DOHH2 (cell line): ENCODE measurements at regions not wholly inside any gene's neighbourhood (a gene's known extent, or its start where the extent isn't known, plus 50 kb on each side); places are given as distances from the start of the nearest gene placed in this dataset.

Experiments used
- H3F3A ChIP-seq: fragments of 200-600 bp; sonication (generic), shearing (Covaris generic); 2 replicates; pipeline ENCODE4 v1.6.0; 2016; ENCODE audit warnings: antibody characterized with exemption, mild to moderate bottlenecking; ENCODE audit not compliant: control insufficient read depth, insufficient read depth
- H3K27ac ChIP-seq: fragments of 200-600 bp; sonication (generic); 2 replicates; pipeline ENCODE4 v1.5.1; 2014; ENCODE audit warnings: low read depth, mild to moderate bottlenecking, low read length, moderate library complexity
- H3K27me3 ChIP-seq: fragments of 200-600 bp; sonication (generic); 2 replicates; pipeline ENCODE4 v1.6.1; 2014; ENCODE audit warnings: mild to moderate bottlenecking, low read length, mixed read lengths; ENCODE audit not compliant: control insufficient read depth
- H3K36me3 ChIP-seq: fragments of 200-600 bp; sonication (generic); 2 replicates; pipeline ENCODE4 v1.6.1; 2014; ENCODE audit warnings: mild to moderate bottlenecking, low read length, moderate library complexity, mixed read lengths; ENCODE audit not compliant: control insufficient read depth
- H3K4me1 ChIP-seq: fragments of 200-600 bp; sonication (generic); 2 replicates; pipeline ENCODE4 v1.6.1; 2014; ENCODE audit warnings: mild to moderate bottlenecking, low read length, mixed read lengths; ENCODE audit not compliant: control insufficient read depth
- H3K4me2 ChIP-seq: fragments of 200-600 bp; sonication (generic); 2 replicates; pipeline ENCODE4 v1.6.0; 2014; ENCODE audit warnings: mild to moderate bottlenecking, low read length, moderate library complexity
- H3K4me3 ChIP-seq: fragments of 200-600 bp; sonication (generic); 2 replicates; pipeline ENCODE4 v1.5.1; 2014; ENCODE audit warnings: mild to moderate bottlenecking, low read length, mixed read lengths
- H3K79me2 ChIP-seq: fragments of 200-600 bp; sonication (generic); 2 replicates; pipeline ENCODE4 v1.6.1; 2014; ENCODE audit warnings: mild to moderate bottlenecking, low read length, mixed read lengths; ENCODE audit not compliant: control insufficient read depth
- H3K9me2 ChIP-seq: fragments of 200-600 bp; sonication (generic); replicated peaks from 2 replicates; pipeline ENCODE4 v1.6.1; 2014; ENCODE audit warnings: mild to moderate bottlenecking, low read length, mixed read lengths; ENCODE audit not compliant: control insufficient read depth
- H3K9me3 ChIP-seq: fragments of 200-600 bp; sonication (generic); 2 replicates; pipeline ENCODE4 v1.6.1; 2014; ENCODE audit warnings: antibody characterized with exemption, low read length, mixed read lengths; ENCODE audit not compliant: control insufficient read depth, insufficient read depth
- H4K20me1 ChIP-seq: fragments of 200-600 bp; sonication (generic); 2 replicates; pipeline ENCODE4 v1.6.0; 2014; ENCODE audit warnings: low read depth, mild to moderate bottlenecking, antibody characterized with exemption, low read length, moderate library complexity; ENCODE audit not compliant: control insufficient read depth, insufficient read depth
- EZH2phosphoT487 ChIP-seq: fragments of 200-600 bp; sonication (generic); IDR thresholded peaks from 2 replicates; pipeline ENCODE4 v1.6.1; 2017; ENCODE audit warnings: borderline replicate concordance, mild to moderate bottlenecking, antibody characterized with exemption, low read length, moderate library complexity, mixed read lengths
- TF ChIP-seq, protein P1 (sequence below): fragments of 200-600 bp; sonication (generic); IDR thresholded peaks from one replicate; pipeline ENCODE4 v1.5.1; 2014; ENCODE audit warnings: antibody characterized with exemption, mild to moderate bottlenecking, low read depth, low read length; ENCODE audit not compliant: poor library complexity, severe bottlenecking

DNA sequence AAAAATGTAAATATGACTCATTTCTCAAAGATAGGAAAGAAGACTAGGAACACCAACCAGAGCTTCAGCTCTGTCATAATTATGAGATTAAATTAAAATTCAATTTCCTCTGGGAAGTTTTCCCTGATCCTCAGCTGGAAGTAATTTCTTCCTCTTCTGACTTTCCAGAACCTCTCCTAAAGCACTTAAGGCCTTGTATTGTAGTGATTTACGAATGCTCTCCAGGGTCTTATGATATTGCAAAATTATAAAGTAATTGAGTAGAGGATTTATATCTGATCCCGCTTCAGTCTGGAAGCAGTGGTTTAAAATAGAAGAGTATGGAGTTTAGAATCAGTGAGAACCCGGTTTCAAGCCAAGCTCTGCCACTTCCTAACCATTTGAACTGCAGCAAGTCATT is 279.8 kb downstream of the ZPLD1 start:
- H3K9me2 ChIP-seq, result no peaks in the 10 kb centered on the region
- no peak overlapping the region for H3K4me2 ChIP-seq
- H3K27ac ChIP-seq, result no peak overlapping the region
- TF ChIP-seq EZH2phosphoT487, result no peak
- TF ChIP-seq, protein P1, sequence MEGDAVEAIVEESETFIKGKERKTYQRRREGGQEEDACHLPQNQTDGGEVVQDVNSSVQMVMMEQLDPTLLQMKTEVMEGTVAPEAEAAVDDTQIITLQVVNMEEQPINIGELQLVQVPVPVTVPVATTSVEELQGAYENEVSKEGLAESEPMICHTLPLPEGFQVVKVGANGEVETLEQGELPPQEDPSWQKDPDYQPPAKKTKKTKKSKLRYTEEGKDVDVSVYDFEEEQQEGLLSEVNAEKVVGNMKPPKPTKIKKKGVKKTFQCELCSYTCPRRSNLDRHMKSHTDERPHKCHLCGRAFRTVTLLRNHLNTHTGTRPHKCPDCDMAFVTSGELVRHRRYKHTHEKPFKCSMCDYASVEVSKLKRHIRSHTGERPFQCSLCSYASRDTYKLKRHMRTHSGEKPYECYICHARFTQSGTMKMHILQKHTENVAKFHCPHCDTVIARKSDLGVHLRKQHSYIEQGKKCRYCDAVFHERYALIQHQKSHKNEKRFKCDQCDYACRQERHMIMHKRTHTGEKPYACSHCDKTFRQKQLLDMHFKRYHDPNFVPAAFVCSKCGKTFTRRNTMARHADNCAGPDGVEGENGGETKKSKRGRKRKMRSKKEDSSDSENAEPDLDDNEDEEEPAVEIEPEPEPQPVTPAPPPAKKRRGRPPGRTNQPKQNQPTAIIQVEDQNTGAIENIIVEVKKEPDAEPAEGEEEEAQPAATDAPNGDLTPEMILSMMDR, result no peak
- H4K20me1 ChIP-seq, result no peaks in the 10 kb centered on the region
- no peaks in the 10 kb centered on the region for H3K27me3 ChIP-seq
- H3K4me3 ChIP-seq, result no peak overlapping the region
- H3K79me2 ChIP-seq, result no peaks in the 10 kb centered on the region
- H3K36me3 ChIP-seq, result no peaks in the 10 kb centered on the region
- H3F3A ChIP-seq, result no peaks in the 10 kb centered on the region
- no peaks in the 10 kb centered on the region for H3K9me3 ChIP-seq
- no peaks in the 10 kb centered on the region for H3K4me1 ChIP-seq

DNA sequence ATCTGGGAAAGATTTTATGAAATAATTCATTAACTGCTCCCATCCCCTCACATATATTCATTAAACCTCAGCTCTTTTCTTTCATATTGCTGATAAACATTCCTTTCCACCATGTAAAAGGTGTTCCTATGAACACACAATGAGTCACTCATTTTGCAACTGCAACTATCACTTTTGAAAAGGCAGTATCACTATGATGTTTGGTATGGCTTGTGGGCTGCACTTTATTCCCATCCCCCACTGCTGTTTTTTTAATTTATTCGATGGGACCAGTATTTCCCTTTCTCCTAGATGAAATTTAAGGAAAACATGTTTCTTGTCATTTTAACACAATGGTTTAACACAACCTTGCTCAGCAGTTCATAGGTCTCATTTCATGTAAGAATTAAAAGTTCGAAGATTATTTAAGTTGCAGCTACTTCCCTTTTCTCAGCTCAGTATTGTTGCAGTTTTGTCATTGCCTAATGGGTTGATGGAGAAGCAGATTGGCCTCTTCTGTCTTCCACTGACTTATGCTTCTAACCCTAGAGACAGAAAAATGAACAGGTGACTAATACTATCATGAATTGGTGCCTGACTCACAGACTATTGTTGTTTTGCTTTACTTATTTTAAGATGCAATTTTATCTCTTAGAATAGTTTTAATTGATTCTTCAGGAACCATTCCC is 280.3 kb downstream of the ZPLD1 start:
- Histone ChIP-seq H3K9me3 (no peaks in the 10 kb centered on the region), H4K20me1 (no peaks in the 10 kb centered on the region), H3K27ac (no peak overlapping the region), H3K4me1 (no peaks in the 10 kb centered on the region), H3K4me3 (no peak overlapping the region), H3K27me3 (no peaks in the 10 kb centered on the region), H3F3A (no peaks in the 10 kb centered on the region), H3K36me3 (no peaks in the 10 kb centered on the region), H3K79me2 (no peaks in the 10 kb centered on the region), H3K4me2 (no peak overlapping the region), H3K9me2 (no peaks in the 10 kb centered on the region)
- TF ChIP-seq EZH2phosphoT487, result no peak
- TF ChIP-seq, protein P1, result no peak

DNA sequence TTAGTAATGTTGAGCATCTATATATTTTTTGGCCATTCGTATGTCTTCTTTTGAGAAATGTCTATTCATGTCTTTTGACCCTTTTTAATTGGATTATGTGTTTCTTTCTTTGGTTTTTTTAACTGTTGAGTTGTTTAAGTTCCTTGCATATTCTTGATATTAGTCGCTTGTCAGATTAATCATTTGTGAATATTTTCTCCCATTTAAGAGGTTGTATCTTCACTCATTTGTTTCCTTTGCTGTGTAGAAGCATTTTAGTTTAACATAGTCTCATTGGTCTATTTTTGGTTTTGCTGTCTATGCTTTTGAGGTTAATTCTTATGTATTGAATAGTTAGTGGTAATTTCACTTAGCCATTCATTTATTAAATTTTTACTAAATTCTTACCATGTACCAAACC is 283.8 kb downstream of the ZPLD1 start:
- Histone ChIP-seq H3K4me1 (no peaks in the 10 kb centered on the region), H3K4me2 (no peak overlapping the region), H3K27me3 (no peaks in the 10 kb centered on the region), H3K27ac (no peak overlapping the region), H3F3A (no peaks in the 10 kb centered on the region), H3K4me3 (no peak overlapping the region), H3K9me2 (no peaks in the 10 kb centered on the region), H3K9me3 (no peaks in the 10 kb centered on the region), H4K20me1 (no peaks in the 10 kb centered on the region), H3K79me2 (no peaks in the 10 kb centered on the region), H3K36me3 (no peaks in the 10 kb centered on the region)
- TF ChIP-seq, protein P1, result no peak
- TF ChIP-seq EZH2phosphoT487, result no peak
